Uterus (tissue), 3 donors: ENCODE measurements at regions not wholly inside any gene's neighbourhood (a gene's known extent, or its start where the extent isn't known, plus 50 kb on each side); places are given as distances from the start of the nearest gene placed in this dataset.

Experiments used
- DNase-seq, 2 donors: peaks; one replicate each; pipeline ENCODE4 v3.0.0-alpha.2; 2019 to 2020
- H3K27ac ChIP-seq, 2 donors: fragments of 200-600 bp; sonication (generic); 1 replicate in 1 of 2; 2 replicates in 1 of 2; pipeline ENCODE4 v1.5.1; 2016 to 2018
- H3K27me3 ChIP-seq, 2 donors: fragments of 200-600 bp; sonication (generic); one replicate each; pipeline ENCODE4 v1.5.1; 2018 to 2019; ENCODE audit warnings: control low read depth in 1 of 2
- H3K36me3 ChIP-seq, 2 donors: fragments of 200-600 bp; sonication (generic); one replicate each; pipeline ENCODE4 v1.5.1; 2019; ENCODE audit warnings: control low read depth in 1 of 2
- H3K4me1 ChIP-seq, 2 donors: fragments of 200-600 bp; sonication (generic); one replicate each; pipeline ENCODE4 v1.5.1; 2018 to 2019; ENCODE audit warnings: control low read depth in 1 of 2
- H3K4me3 ChIP-seq, 2 donors: fragments of 200-600 bp; sonication (generic); 1 replicate in 1 of 2; 2 replicates in 1 of 2; pipeline ENCODE4 v1.5.1; 2018 to 2019; ENCODE audit warnings: mild to moderate bottlenecking in 1 of 2
- H3K9me3 ChIP-seq, 2 donors: fragments of 200-600 bp; sonication (generic); one replicate each; pipeline ENCODE4 v1.5.1; 2019; ENCODE audit warnings: control low read depth in 1 of 2
- POLR2A ChIP-seq, 2 donors: fragments of 450-650 bp; IDR thresholded peaks; one replicate each; pipeline ENCODE4 v1.6.1; 2016; ENCODE audit warnings: antibody characterized with exemption in 2 of 2, mild to moderate bottlenecking in 1 of 2, moderate library complexity in 1 of 2
- intact Hi-C: fragments of 100-400 bp; cut with DNase I; formaldehyde crosslinking; loops from one replicate; pipeline ENCODE4 v1.15.1; 2023; ENCODE audit warnings: low total_unique reads
- TF ChIP-seq, protein P1 (sequence below), 4 experiments: fragments of 200-600 bp in 2 of 4; fragments of 450-650 bp in 2 of 4; sonication (generic) in 2 of 4; IDR thresholded peaks; one replicate each; pipeline ENCODE4 v1.5.1; 2016 to 2019; ENCODE audit warnings: antibody characterized with exemption in 4 of 4, mild to moderate bottlenecking in 2 of 4, moderate library complexity in 1 of 4
- donor health status: DM: yes; HTN: yes; CAD: no.

DNA sequence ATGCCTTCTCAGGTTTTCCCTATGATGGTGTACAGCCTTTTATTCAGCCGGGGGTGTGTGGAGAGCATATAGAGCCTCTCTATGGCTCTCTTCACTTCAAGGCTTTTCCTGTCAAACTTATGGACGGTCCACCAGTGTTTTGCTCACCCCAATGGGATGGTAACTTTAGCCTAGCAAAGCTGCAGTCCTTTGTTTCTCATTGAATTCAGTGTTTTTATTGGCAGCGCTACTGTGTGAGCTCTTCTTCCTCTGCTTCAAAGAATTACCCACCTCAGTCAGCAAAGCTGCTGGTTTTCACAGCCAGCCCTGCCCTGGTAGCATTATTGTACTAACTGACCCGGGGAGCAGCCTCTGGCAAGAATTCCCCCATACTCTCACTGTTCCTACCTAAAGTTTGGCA is 145.3 kb upstream of the RRP15 start:
- H3K4me1 ChIP-seq = no peaks in the 10 kb centered on the region
- TF ChIP-seq, protein P1, sequence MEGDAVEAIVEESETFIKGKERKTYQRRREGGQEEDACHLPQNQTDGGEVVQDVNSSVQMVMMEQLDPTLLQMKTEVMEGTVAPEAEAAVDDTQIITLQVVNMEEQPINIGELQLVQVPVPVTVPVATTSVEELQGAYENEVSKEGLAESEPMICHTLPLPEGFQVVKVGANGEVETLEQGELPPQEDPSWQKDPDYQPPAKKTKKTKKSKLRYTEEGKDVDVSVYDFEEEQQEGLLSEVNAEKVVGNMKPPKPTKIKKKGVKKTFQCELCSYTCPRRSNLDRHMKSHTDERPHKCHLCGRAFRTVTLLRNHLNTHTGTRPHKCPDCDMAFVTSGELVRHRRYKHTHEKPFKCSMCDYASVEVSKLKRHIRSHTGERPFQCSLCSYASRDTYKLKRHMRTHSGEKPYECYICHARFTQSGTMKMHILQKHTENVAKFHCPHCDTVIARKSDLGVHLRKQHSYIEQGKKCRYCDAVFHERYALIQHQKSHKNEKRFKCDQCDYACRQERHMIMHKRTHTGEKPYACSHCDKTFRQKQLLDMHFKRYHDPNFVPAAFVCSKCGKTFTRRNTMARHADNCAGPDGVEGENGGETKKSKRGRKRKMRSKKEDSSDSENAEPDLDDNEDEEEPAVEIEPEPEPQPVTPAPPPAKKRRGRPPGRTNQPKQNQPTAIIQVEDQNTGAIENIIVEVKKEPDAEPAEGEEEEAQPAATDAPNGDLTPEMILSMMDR (IDR thresholded peaks at IDR 0.05) = no peak
- TF ChIP-seq POLR2A (IDR thresholded peaks at IDR 0.05) = no peak

GRCh38 chr1:218156595-218156994 is 128.5 kb upstream of the RRP15 start:
- H3K4me3 ChIP-seq = no peak overlapping the region
- TF ChIP-seq, protein P1 (IDR thresholded peaks at IDR 0.05) = no peak
- no peak for TF ChIP-seq POLR2A (IDR thresholded peaks at IDR 0.05)
- H3K27me3 ChIP-seq = peaks cover 0 to 5% of the 10 kb centered on the region in 2 donors
- H3K9me3 ChIP-seq = no peaks in the 10 kb centered on the region
- intact Hi-C loops = no loop called here
- no peak for DNase-seq
- no peaks in the 10 kb centered on the region for H3K36me3 ChIP-seq
- no peaks in the 10 kb centered on the region for H3K4me1 ChIP-seq
- H3K27ac ChIP-seq = no peak overlapping the region

More for the DNA sequence above, 145.3 kb upstream of the RRP15 start:
- no peaks in the 10 kb centered on the region for H3K9me3 ChIP-seq
- H3K36me3 ChIP-seq = no peaks in the 10 kb centered on the region
- DNase-seq = no peak
- H3K4me3 ChIP-seq = no peak overlapping the region
- no peak overlapping the region for H3K27ac ChIP-seq
- intact Hi-C loops = no loop called here
- no peaks in the 10 kb centered on the region for H3K27me3 ChIP-seq

DNA sequence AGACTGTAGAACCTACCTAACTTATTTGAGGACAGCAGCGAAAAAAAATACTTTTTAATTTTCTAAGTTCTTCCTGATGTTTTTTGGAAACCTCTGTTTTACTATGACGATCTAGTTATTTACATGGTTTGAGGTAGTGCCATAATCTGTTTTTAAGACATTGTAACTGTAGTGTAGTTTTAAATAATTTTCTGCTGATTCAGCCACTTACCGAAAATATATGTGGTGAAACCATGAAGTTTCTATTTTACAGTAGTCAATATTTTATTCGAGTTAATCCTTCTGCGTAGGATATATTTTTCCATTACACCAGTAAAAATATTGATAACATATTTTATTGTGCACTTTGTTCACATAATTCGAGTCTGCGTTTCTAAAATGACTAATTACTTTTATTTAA is 121.7 kb upstream of the RRP15 start:
- DNase-seq = no peak
- H3K27ac ChIP-seq = no peak overlapping the region
- H3K36me3 ChIP-seq = no peaks in the 10 kb centered on the region
- H3K4me3 ChIP-seq = no peak overlapping the region
- no peaks in the 10 kb centered on the region for H3K4me1 ChIP-seq
- intact Hi-C loops = no loop called here
- H3K27me3 ChIP-seq = peaks cover 0 to 65% of the 10 kb centered on the region in 2 donors
- TF ChIP-seq POLR2A (IDR thresholded peaks at IDR 0.05) = no peak
- TF ChIP-seq, protein P1 (IDR thresholded peaks at IDR 0.05) = no peak
- H3K9me3 ChIP-seq = no peaks in the 10 kb centered on the region

DNA sequence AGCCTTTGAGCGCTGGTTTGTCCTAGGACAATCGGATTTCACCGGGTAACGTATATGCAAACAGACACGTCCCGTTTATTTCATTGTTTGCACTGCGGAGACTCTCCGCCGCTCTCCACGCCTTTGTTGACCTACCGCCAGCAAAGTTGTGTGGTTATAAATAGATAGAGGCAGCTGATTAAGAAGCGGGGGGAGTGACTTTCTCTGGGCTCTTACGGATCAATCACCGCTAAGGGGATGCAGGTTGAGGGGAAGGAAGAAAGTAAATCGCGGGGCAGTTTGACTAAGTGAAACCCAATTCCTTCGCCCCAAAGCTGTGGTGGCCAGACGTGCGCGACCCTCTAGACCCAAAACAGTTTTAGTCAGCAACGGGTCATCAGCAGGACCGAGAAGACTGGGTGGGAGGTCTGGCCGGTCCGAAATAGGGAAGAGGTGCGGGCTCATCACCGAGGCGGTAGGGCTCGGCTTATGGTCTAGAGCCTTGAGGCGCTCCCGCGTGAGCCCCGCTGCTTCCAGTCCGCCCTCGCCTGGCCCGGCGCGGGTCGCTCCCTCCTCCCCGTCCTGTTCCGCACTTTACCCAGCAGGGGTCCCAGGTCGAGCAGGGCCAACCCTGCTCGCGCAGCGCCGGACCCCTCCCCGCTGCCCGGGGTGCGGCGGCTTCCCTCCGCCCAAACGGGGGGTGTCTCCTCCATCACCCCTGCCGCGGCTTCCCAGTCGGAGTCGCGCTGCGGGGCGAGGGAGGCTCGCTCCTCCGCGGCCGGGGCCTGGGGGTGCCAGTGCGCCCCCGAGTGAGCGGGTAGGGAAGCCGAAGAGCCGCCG is 120.8 kb upstream of the RRP15 start:
- no peak for DNase-seq
- Histone ChIP-seq H3K9me3 (no peaks in the 10 kb centered on the region), H3K27ac (no peak overlapping the region), H3K36me3 (no peaks in the 10 kb centered on the region), H3K4me3 (peak overlapping the region in 1 of 2 donors; percentile 29), H3K27me3 (peaks cover 0 to 72% of the 10 kb centered on the region in 2 donors), H3K4me1 (no peaks in the 10 kb centered on the region)
- intact Hi-C loops = no loop called here
- TF ChIP-seq, protein P1 (IDR thresholded peaks at IDR 0.05) = no peak
- no peak for TF ChIP-seq POLR2A (IDR thresholded peaks at IDR 0.05)

- no peak for DNase-seq
- peak overlapping the region in 1 of 2 donors; percentile 29 for H3K4me3 ChIP-seq
- TF ChIP-seq, protein P1 (IDR thresholded peaks at IDR 0.05) = no peak
- no peak for TF ChIP-seq POLR2A (IDR thresholded peaks at IDR 0.05)
- H3K9me3 ChIP-seq = no peaks in the 10 kb centered on the region
- H3K4me1 ChIP-seq = no peaks in the 10 kb centered on the region
- peaks cover 0 to 80% of the 10 kb centered on the region in 2 donors for H3K27me3 ChIP-seq
- H3K36me3 ChIP-seq = no peaks in the 10 kb centered on the region
- no peak overlapping the region for H3K27ac ChIP-seq
- intact Hi-C loops = no loop called here
These were observed 120.0 kb upstream of the RRP15 start for GRCh38 chr1:218164930-218165700.
